ENCODE measurements at regions not wholly inside any gene's neighbourhood (a gene's known extent, or its start where the extent isn't known, plus 50 kb on each side); places are given as distances from the start of the nearest gene placed in this dataset.

DNA sequence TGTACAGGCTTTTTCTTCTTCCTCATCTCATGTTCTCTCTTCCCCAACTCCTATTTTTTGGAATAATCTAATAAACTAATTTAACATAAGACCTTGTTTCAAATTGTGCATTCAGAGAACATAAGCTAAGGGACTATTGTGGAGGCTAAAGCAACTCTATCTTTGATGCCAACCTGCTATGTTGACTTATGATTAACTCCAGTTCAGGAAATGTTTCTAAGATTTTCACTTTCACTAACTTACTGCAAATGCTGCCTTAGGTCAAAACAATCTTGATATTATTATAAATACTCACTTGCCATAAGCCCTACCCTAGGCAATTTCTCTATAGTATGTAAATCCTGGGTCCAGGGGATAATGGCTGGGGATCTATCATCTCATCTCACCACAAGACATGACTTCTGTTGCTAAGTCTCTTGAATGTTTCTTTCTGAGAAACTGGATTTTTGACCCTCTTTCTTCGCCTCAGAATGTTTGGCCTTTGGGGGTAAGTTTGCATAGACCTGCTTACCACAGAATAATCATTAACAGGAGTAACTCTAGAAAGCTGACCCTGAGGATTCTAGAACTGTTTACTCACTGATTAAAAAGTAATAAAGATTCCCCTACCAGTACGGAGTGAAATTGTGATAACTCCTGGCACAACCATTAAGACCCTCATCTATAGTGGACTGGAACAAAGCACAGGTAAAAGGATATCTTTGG, 768.1 kb downstream of the GBE1 start:
- TF ChIP-seq, protein P1, sequence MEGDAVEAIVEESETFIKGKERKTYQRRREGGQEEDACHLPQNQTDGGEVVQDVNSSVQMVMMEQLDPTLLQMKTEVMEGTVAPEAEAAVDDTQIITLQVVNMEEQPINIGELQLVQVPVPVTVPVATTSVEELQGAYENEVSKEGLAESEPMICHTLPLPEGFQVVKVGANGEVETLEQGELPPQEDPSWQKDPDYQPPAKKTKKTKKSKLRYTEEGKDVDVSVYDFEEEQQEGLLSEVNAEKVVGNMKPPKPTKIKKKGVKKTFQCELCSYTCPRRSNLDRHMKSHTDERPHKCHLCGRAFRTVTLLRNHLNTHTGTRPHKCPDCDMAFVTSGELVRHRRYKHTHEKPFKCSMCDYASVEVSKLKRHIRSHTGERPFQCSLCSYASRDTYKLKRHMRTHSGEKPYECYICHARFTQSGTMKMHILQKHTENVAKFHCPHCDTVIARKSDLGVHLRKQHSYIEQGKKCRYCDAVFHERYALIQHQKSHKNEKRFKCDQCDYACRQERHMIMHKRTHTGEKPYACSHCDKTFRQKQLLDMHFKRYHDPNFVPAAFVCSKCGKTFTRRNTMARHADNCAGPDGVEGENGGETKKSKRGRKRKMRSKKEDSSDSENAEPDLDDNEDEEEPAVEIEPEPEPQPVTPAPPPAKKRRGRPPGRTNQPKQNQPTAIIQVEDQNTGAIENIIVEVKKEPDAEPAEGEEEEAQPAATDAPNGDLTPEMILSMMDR (IDR thresholded peaks at IDR 0.05): no peak
- no peak for TF ChIP-seq POLR2A (IDR thresholded peaks at IDR 0.05)

All from testis (tissue), 2 donors.